Pancreas (tissue), 10 donors: ENCODE measurements at regions not wholly inside any gene's neighbourhood (a gene's known extent, or its start where the extent isn't known, plus 50 kb on each side); places are given as distances from the start of the nearest gene placed in this dataset.

Source experiments
- ATAC-seq, 4 donors: fragments of 200-7000 bp; cut with Tn5 transposase; one replicate each; pipeline versions ENCODE4 v1.8.0 to v1.9.1; 2020; ENCODE audit warnings: mild to moderate bottlenecking in 4 of 4, moderate library complexity in 4 of 4
- DNase-seq, 6 donors: peaks; one replicate each; pipeline ENCODE4 v3.0.0-alpha.2; 2020
- FAIRE-seq: peaks from 2 replicates; lab custom pipeline; 2012; peaks lifted over from hg19 to GRCh38; lab: Jason Lieb, UNC
- H3K27ac ChIP-seq, 4 donors: fragments of 200-600 bp; sonication (generic); 1 replicate in 3 of 4; 2 replicates in 1 of 4; pipeline versions ENCODE4 v1.5.0 to v1.8.0; 2020
- H3K27me3 ChIP-seq, 4 donors: fragments of 200-600 bp; one replicate each; pipeline ENCODE4 v1.8.0; 2021
- H3K36me3 ChIP-seq, 3 donors: fragments of 200-600 bp; sonication (generic) in 1 of 3; one replicate each; pipeline versions ENCODE4 v1.5.0 to v1.8.0; 2020 to 2021
- H3K4me1 ChIP-seq, 3 donors: fragments of 200-600 bp; one replicate each; pipeline ENCODE4 v1.8.0; 2021
- H3K4me3 ChIP-seq, 4 donors: fragments of 200-600 bp; sonication (generic) in 2 of 4; one replicate each; pipeline versions ENCODE4 v1.5.0 to v1.8.0; 2020 to 2021
- H3K9me3 ChIP-seq, 4 donors: fragments of 200-600 bp; one replicate each; pipeline ENCODE4 v1.8.0; 2021
- WGBS, 2 donors: extraction: QIAGEN DNeasy Blood & Tissue Kit; methylation state at CpG; one replicate each; pipeline ENCODE4 v1.1.7; 2013; 5-methylcytosine and 5-hydroxymethylcytosine counted together
- intact Hi-C, 3 donors: fragments of 100-400 bp; cut with DNase I; formaldehyde crosslinking; loops; one replicate each; pipeline versions ENCODE4 v1.11.1 to v1.14.2; 2022
- TF ChIP-seq, protein P1 (sequence below), 4 donors: fragments of 200-600 bp; sonication (generic) in 3 of 4; IDR thresholded peaks; one replicate each; pipeline versions ENCODE4 v1.5.0 to v1.8.0; 2021; ENCODE audit warnings: antibody characterized with exemption in 4 of 4
- donor health status: healthy with polysubstance abuse.
- donor health status: DM: no; HTN: no; CAD: no; lungs with moderate emphysema.
- donor health status: DM: no; HTN: no; CAD: no.
- donor health status: control.
- donor health status: control.
- donor health status: Bipolar disorder and iron deficiency.
- donor health status: DM: yes; HTN: yes; CAD: no.
- donor health status: DM: no; HTN: no; CAD: no.
- donor health status: DM: no; HTN: no; CAD: no.
- donor health status: DM: yes; HTN: yes; CAD: no.

DNA sequence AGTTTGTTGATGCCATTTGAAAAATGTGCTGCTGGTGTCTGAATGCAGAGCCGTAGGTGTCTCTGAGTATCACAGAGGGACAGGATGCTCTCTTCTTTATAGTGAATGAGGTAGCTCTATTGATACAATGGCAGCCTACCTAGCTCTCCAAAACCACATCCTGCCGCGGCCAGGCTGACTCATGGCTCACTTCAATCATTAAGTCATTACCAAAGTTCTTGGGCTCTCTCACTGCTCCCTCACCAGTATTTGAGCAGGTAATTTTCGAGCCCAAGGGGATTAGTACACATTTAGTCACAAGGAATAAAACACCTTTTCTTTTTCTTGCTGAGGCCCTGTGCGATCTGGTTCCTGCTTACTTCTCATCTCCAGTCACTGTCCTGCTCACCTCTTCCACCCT, 509.0 kb upstream of the LARGE1 start:
- Histone ChIP-seq H3K27me3 (no peaks in the 10 kb centered on the region), H3K9me3 (no peaks in the 10 kb centered on the region), H3K4me1 (no peaks in the 10 kb centered on the region), H3K4me3 (no peak overlapping the region), H3K27ac (no peak overlapping the region), H3K36me3 (no peaks in the 10 kb centered on the region)
- FAIRE-seq (no peak), ATAC-seq (no peak), DNase-seq (no peak)
- intact Hi-C loops, result no loop called here
- WGBS, 2 donors, result 48 to 63% methylated on average over 5 of the region's 5 CpGs
- TF ChIP-seq, protein P1, sequence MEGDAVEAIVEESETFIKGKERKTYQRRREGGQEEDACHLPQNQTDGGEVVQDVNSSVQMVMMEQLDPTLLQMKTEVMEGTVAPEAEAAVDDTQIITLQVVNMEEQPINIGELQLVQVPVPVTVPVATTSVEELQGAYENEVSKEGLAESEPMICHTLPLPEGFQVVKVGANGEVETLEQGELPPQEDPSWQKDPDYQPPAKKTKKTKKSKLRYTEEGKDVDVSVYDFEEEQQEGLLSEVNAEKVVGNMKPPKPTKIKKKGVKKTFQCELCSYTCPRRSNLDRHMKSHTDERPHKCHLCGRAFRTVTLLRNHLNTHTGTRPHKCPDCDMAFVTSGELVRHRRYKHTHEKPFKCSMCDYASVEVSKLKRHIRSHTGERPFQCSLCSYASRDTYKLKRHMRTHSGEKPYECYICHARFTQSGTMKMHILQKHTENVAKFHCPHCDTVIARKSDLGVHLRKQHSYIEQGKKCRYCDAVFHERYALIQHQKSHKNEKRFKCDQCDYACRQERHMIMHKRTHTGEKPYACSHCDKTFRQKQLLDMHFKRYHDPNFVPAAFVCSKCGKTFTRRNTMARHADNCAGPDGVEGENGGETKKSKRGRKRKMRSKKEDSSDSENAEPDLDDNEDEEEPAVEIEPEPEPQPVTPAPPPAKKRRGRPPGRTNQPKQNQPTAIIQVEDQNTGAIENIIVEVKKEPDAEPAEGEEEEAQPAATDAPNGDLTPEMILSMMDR (IDR thresholded peaks at IDR 0.05), result no peak

GRCh38 chr22:34430386-34430785, 510.1 kb upstream of the LARGE1 start:
- no peaks in the 10 kb centered on the region for H3K9me3 ChIP-seq
- TF ChIP-seq, protein P1 (IDR thresholded peaks at IDR 0.05), result no peak
- no peaks in the 10 kb centered on the region for H3K36me3 ChIP-seq
- DNase-seq (no peak), ATAC-seq (no peak), FAIRE-seq (no peak)
- WGBS, 2 donors, result 47 to 66% methylated on average over 2 of the region's 2 CpGs
- intact Hi-C loops, result no loop called here
- H3K27ac ChIP-seq, result no peak overlapping the region
- no peaks in the 10 kb centered on the region for H3K27me3 ChIP-seq
- no peak overlapping the region for H3K4me3 ChIP-seq
- no peaks in the 10 kb centered on the region for H3K4me1 ChIP-seq

- H3K9me3 ChIP-seq, result no peaks in the 10 kb centered on the region
- no peaks in the 10 kb centered on the region for H3K36me3 ChIP-seq
- no peak for ATAC-seq
- H3K4me1 ChIP-seq, result no peaks in the 10 kb centered on the region
- no peak overlapping the region for H3K4me3 ChIP-seq
- TF ChIP-seq, protein P1 (IDR thresholded peaks at IDR 0.05), result no peak
- no peaks in the 10 kb centered on the region for H3K27me3 ChIP-seq
- intact Hi-C loops, result no loop called here
- H3K27ac ChIP-seq, result no peak overlapping the region
- no peak for FAIRE-seq
- no peak for DNase-seq
These were observed 514.1 kb upstream of the LARGE1 start for GRCh38 chr22:34434371-34434770.

DNA sequence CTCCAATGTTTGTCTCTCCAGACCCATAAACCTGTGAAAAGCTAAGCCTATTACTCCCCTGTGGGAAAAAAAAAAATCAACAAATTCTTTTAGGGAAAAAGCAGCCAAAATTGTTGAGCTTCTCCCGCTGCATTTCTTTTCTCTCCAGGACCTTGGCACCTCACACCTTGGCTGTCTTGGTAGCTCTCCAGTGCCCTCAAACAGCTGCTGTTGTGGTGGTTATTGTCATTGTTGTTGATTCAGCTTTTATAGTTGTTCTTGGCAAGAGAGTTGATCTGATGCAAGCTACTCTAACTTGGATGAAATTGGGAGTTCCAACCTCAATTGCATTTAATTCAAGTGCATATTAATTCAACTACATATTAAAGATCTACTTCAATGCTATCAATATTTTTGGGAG, 516.9 kb upstream of the LARGE1 start:
- TF ChIP-seq, protein P1 (IDR thresholded peaks at IDR 0.05), result no peak
- H3K9me3 ChIP-seq, result no peaks in the 10 kb centered on the region
- H3K4me1 ChIP-seq, result no peaks in the 10 kb centered on the region
- WGBS, 2 donors, result 63 to 65% methylated on average over 1 of the region's 1 CpG
- no peak overlapping the region for H3K27ac ChIP-seq
- H3K36me3 ChIP-seq, result no peaks in the 10 kb centered on the region
- ATAC-seq, result no peak
- no peak for DNase-seq
- intact Hi-C loops, result no loop called here
- H3K4me3 ChIP-seq, result no peak overlapping the region
- no peak for FAIRE-seq
- H3K27me3 ChIP-seq, result no peaks in the 10 kb centered on the region

DNA sequence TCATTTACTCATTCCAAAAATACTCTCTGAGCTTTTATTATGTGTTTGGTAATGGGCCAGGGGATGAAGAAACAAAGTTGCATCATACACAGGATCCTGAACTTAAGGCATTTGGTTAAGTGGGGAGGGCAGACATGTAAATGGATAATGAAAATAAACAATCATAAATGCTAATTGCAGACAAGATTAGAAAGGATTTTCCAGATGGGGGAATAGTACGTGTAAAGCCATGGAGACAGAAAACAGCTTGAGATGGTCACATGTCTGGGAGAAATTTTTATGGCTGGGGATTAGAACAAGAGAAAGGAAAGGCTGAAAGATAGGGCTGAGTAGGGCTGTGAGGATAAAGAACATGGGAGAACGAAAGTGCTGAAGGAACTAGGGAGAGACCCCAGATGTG, 534.3 kb upstream of the LARGE1 start:
- no peak for DNase-seq
- Histone ChIP-seq H3K4me3 (no peak overlapping the region), H3K36me3 (no peaks in the 10 kb centered on the region), H3K9me3 (no peaks in the 10 kb centered on the region), H3K27me3 (no peaks in the 10 kb centered on the region), H3K4me1 (no peaks in the 10 kb centered on the region), H3K27ac (no peak overlapping the region)
- no peak for ATAC-seq
- WGBS, 2 donors, result 29 to 37% methylated on average over 2 of the region's 2 CpGs
- TF ChIP-seq, protein P1 (IDR thresholded peaks at IDR 0.05), result no peak
- FAIRE-seq, result no peak
- intact Hi-C loops, result no loop called here
